Ovary (tissue), 3 donors: ENCODE measurements at regions not wholly inside any gene's neighbourhood (a gene's known extent, or its start where the extent isn't known, plus 50 kb on each side); places are given as distances from the start of the nearest gene placed in this dataset.

Experiments used
- CTCF ChIP-seq, 3 donors: fragments of 450-650 bp in 2 of 3; fragments of 200-600 bp in 1 of 3; IDR thresholded peaks; one replicate each; pipeline versions ENCODE4 v1.5.1 to v1.8.0; 2016 to 2022; ENCODE audit warnings: antibody characterized with exemption in 3 of 3, mild to moderate bottlenecking in 1 of 3
- POLR2A ChIP-seq: fragments of 450-650 bp; IDR thresholded peaks from one replicate; pipeline ENCODE4 v1.6.1; 2017; ENCODE audit warnings: antibody characterized with exemption, mild to moderate bottlenecking, moderate library complexity
- donor health status: DM: no; HTN: no; CAD: no.

GRCh38 chr10:33666686-33667480 is 332.4 kb upstream of the NRP1 start:
- TF ChIP-seq POLR2A (no peak), CTCF (IDR thresholded peaks at IDR 0.05) (no peak)
